SU-DHL-6 (cell line): ENCODE measurements at regions not wholly inside any gene's neighbourhood (a gene's known extent, or its start where the extent isn't known, plus 50 kb on each side); places are given as distances from the start of the nearest gene placed in this dataset.

Source experiments
- H2AFZ ChIP-seq: fragments of 200-600 bp; sonication (generic); 2 replicates; pipeline ENCODE4 v1.6.1; 2014; ENCODE audit warnings: low read depth, mild to moderate bottlenecking, moderate library complexity, mixed read lengths, antibody characterized with exemption, low read length; ENCODE audit not compliant: severe bottlenecking
- H3F3A ChIP-seq: fragments of 200-600 bp; shearing (Covaris generic); 2 replicates; pipeline ENCODE4 v1.6.0; 2016; ENCODE audit warnings: antibody characterized with exemption, mild to moderate bottlenecking; ENCODE audit not compliant: insufficient read depth
- H3K27ac ChIP-seq: fragments of 200-600 bp; sonication (generic); 2 replicates; pipeline ENCODE4 v1.5.1; 2016; ENCODE audit warnings: low read depth, mild to moderate bottlenecking, low read length, moderate library complexity, mixed read lengths
- H3K27me3 ChIP-seq: fragments of 200-600 bp; sonication (generic), shearing (Covaris generic); 2 replicates; pipeline ENCODE4 v1.6.0; 2014; ENCODE audit warnings: mild to moderate bottlenecking, low read length
- H3K36me3 ChIP-seq: fragments of 200-600 bp; sonication (generic); 2 replicates; pipeline ENCODE4 v1.6.1; 2014; ENCODE audit warnings: mild to moderate bottlenecking, low read length, mixed read lengths
- H3K4me2 ChIP-seq: fragments of 300-600, 200-600 bp; shearing (Covaris generic), sonication (generic); 2 replicates; pipeline ENCODE4 v1.6.0; 2014; ENCODE audit warnings: low read length, low read depth, mild to moderate bottlenecking; ENCODE audit not compliant: poor library complexity, severe bottlenecking
- H3K4me3 ChIP-seq: fragments of 200-600 bp; sonication (generic); 2 replicates; pipeline ENCODE4 v1.5.1; 2014; ENCODE audit warnings: antibody characterized with exemption, low read length, mild to moderate bottlenecking, mixed read lengths; ENCODE audit not compliant: insufficient read depth, poor library complexity, severe bottlenecking
- H3K79me2 ChIP-seq: fragments of 200-600 bp; sonication (generic); 2 replicates; pipeline ENCODE4 v1.6.1; 2014; ENCODE audit warnings: mild to moderate bottlenecking, low read length, moderate library complexity; ENCODE audit not compliant: insufficient read depth
- H3K9ac ChIP-seq: fragments of 200-600 bp; sonication (generic); 2 replicates; pipeline ENCODE4 v1.7.0; 2014; ENCODE audit warnings: mild to moderate bottlenecking, low read length
- H3K9me2 ChIP-seq: fragments of 200-600 bp; sonication (generic); replicated peaks from 2 replicates; pipeline ENCODE4 v1.6.1; 2014; ENCODE audit warnings: low read length; ENCODE audit not compliant: insufficient read depth
- H3K9me3 ChIP-seq: fragments of 200-600 bp; sonication (generic); 2 replicates; pipeline ENCODE4 v1.6.1; 2014; ENCODE audit warnings: low read length, mixed read lengths; ENCODE audit not compliant: insufficient read depth
- H4K20me1 ChIP-seq: fragments of 200-600 bp; sonication (generic); 2 replicates; pipeline ENCODE4 v1.6.1; 2014; ENCODE audit warnings: low read depth, mild to moderate bottlenecking, antibody characterized with exemption, low read length, moderate library complexity, mixed read lengths
- CTCF ChIP-seq: fragments of 200-600 bp; sonication (generic); IDR thresholded peaks from one replicate; pipeline ENCODE4 v1.5.1; 2017; ENCODE audit warnings: antibody characterized with exemption, mild to moderate bottlenecking, low read length, moderate library complexity; ENCODE audit not compliant: insufficient read depth, poor library complexity, severe bottlenecking
- EZH2phosphoT487 ChIP-seq: fragments of 200-600 bp; sonication (generic), shearing (Covaris generic); conservative IDR thresholded peaks from 2 replicates; pipeline ENCODE4 v1.6.1; 2018; ENCODE audit warnings: mild to moderate bottlenecking, antibody characterized with exemption, low read length, moderate library complexity, mixed read lengths

- Histone ChIP-seq H4K20me1 (no peaks in the 10 kb centered on the region), H3K9me3 (no peaks in the 10 kb centered on the region), H3K9me2 (no peaks in the 10 kb centered on the region), H3K4me3 (no peak overlapping the region), H3K4me2 (no peak overlapping the region), H3K27ac (no peak overlapping the region), H3F3A (no peaks in the 10 kb centered on the region), H3K36me3 (no peaks in the 10 kb centered on the region), H3K79me2 (no peaks in the 10 kb centered on the region), H3K27me3 (no peaks in the 10 kb centered on the region), H2AFZ (no peak overlapping the region), H3K9ac (no peak overlapping the region)
- TF ChIP-seq EZH2phosphoT487 (no peak), CTCF (no peak)
Observed at GRCh38 chr4:171035909-171036308, 777.3 kb upstream of the GALNTL6 start.

GRCh38 chr4:171031338-171031737 is 781.9 kb upstream of the GALNTL6 start:
- Histone ChIP-seq H3K27ac (no peak overlapping the region), H3K27me3 (no peaks in the 10 kb centered on the region), H3K9ac (peak overlapping the region; percentile 18; the same call in 1 of the 2 replicates), H3K4me2 (peak overlapping the region; percentile 62), H4K20me1 (no peaks in the 10 kb centered on the region), H3K79me2 (no peaks in the 10 kb centered on the region), H3K9me3 (no peaks in the 10 kb centered on the region), H3K9me2 (no peaks in the 10 kb centered on the region), H3F3A (no peaks in the 10 kb centered on the region), H2AFZ (peak overlapping the region; percentile 91), H3K4me3 (peak overlapping the region; percentile 3), H3K36me3 (no peaks in the 10 kb centered on the region)
- TF ChIP-seq CTCF (no peak), EZH2phosphoT487 (no peak)

- TF ChIP-seq EZH2phosphoT487 (no peak), CTCF (no peak)
- no peaks in the 10 kb centered on the region for H3K9me2 ChIP-seq
- H4K20me1 ChIP-seq, result no peaks in the 10 kb centered on the region
- no peak overlapping the region for H3K9ac ChIP-seq
- H3K36me3 ChIP-seq, result no peaks in the 10 kb centered on the region
- H3K4me3 ChIP-seq, result no peak overlapping the region
- H3F3A ChIP-seq, result no peaks in the 10 kb centered on the region
- no peak overlapping the region for H2AFZ ChIP-seq
- H3K27me3 ChIP-seq, result no peaks in the 10 kb centered on the region
- H3K79me2 ChIP-seq, result no peaks in the 10 kb centered on the region
- peak overlapping the region; percentile 33 for H3K4me2 ChIP-seq
- H3K27ac ChIP-seq, result peak overlapping the region; percentile 9; the same call in 1 of the 2 replicates
- no peaks in the 10 kb centered on the region for H3K9me3 ChIP-seq
Observed at GRCh38 chr4:171025776-171026175, 787.4 kb upstream of the GALNTL6 start.
